SU-DHL-6 (cell line): ENCODE measurements at regions not wholly inside any gene's neighbourhood (a gene's known extent, or its start where the extent isn't known, plus 50 kb on each side); places are given as distances from the start of the nearest gene placed in this dataset.
"Not testable (repeated sequence)": the region's sequence is repeated elsewhere in the genome, so short reads cannot be mapped to it uniquely, and the experiment has no call there.

Experiments used
- H2AFZ ChIP-seq: fragments of 200-600 bp; sonication (generic); 2 replicates; pipeline ENCODE4 v1.6.1; 2014; ENCODE audit warnings: low read depth, mild to moderate bottlenecking, moderate library complexity, mixed read lengths, antibody characterized with exemption, low read length; ENCODE audit not compliant: severe bottlenecking
- H3F3A ChIP-seq: fragments of 200-600 bp; shearing (Covaris generic); 2 replicates; pipeline ENCODE4 v1.6.0; 2016; ENCODE audit warnings: antibody characterized with exemption, mild to moderate bottlenecking; ENCODE audit not compliant: insufficient read depth
- H3K27ac ChIP-seq: fragments of 200-600 bp; sonication (generic); 2 replicates; pipeline ENCODE4 v1.5.1; 2016; ENCODE audit warnings: low read depth, mild to moderate bottlenecking, low read length, moderate library complexity, mixed read lengths
- H3K27me3 ChIP-seq: fragments of 200-600 bp; sonication (generic), shearing (Covaris generic); 2 replicates; pipeline ENCODE4 v1.6.0; 2014; ENCODE audit warnings: mild to moderate bottlenecking, low read length
- H3K36me3 ChIP-seq: fragments of 200-600 bp; sonication (generic); 2 replicates; pipeline ENCODE4 v1.6.1; 2014; ENCODE audit warnings: mild to moderate bottlenecking, low read length, mixed read lengths
- H3K4me2 ChIP-seq: fragments of 300-600, 200-600 bp; shearing (Covaris generic), sonication (generic); 2 replicates; pipeline ENCODE4 v1.6.0; 2014; ENCODE audit warnings: low read length, low read depth, mild to moderate bottlenecking; ENCODE audit not compliant: poor library complexity, severe bottlenecking
- H3K4me3 ChIP-seq: fragments of 200-600 bp; sonication (generic); 2 replicates; pipeline ENCODE4 v1.5.1; 2014; ENCODE audit warnings: antibody characterized with exemption, low read length, mild to moderate bottlenecking, mixed read lengths; ENCODE audit not compliant: insufficient read depth, poor library complexity, severe bottlenecking
- H3K79me2 ChIP-seq: fragments of 200-600 bp; sonication (generic); 2 replicates; pipeline ENCODE4 v1.6.1; 2014; ENCODE audit warnings: mild to moderate bottlenecking, low read length, moderate library complexity; ENCODE audit not compliant: insufficient read depth
- H3K9ac ChIP-seq: fragments of 200-600 bp; sonication (generic); 2 replicates; pipeline ENCODE4 v1.7.0; 2014; ENCODE audit warnings: mild to moderate bottlenecking, low read length
- H3K9me2 ChIP-seq: fragments of 200-600 bp; sonication (generic); replicated peaks from 2 replicates; pipeline ENCODE4 v1.6.1; 2014; ENCODE audit warnings: low read length; ENCODE audit not compliant: insufficient read depth
- H3K9me3 ChIP-seq: fragments of 200-600 bp; sonication (generic); 2 replicates; pipeline ENCODE4 v1.6.1; 2014; ENCODE audit warnings: low read length, mixed read lengths; ENCODE audit not compliant: insufficient read depth
- H4K20me1 ChIP-seq: fragments of 200-600 bp; sonication (generic); 2 replicates; pipeline ENCODE4 v1.6.1; 2014; ENCODE audit warnings: low read depth, mild to moderate bottlenecking, antibody characterized with exemption, low read length, moderate library complexity, mixed read lengths
- EZH2phosphoT487 ChIP-seq: fragments of 200-600 bp; sonication (generic), shearing (Covaris generic); conservative IDR thresholded peaks from 2 replicates; pipeline ENCODE4 v1.6.1; 2018; ENCODE audit warnings: mild to moderate bottlenecking, antibody characterized with exemption, low read length, moderate library complexity, mixed read lengths
- TF ChIP-seq, protein P1 (sequence below): fragments of 200-600 bp; sonication (generic); IDR thresholded peaks from one replicate; pipeline ENCODE4 v1.5.1; 2017; ENCODE audit warnings: antibody characterized with exemption, mild to moderate bottlenecking, low read length, moderate library complexity; ENCODE audit not compliant: insufficient read depth, poor library complexity, severe bottlenecking

DNA sequence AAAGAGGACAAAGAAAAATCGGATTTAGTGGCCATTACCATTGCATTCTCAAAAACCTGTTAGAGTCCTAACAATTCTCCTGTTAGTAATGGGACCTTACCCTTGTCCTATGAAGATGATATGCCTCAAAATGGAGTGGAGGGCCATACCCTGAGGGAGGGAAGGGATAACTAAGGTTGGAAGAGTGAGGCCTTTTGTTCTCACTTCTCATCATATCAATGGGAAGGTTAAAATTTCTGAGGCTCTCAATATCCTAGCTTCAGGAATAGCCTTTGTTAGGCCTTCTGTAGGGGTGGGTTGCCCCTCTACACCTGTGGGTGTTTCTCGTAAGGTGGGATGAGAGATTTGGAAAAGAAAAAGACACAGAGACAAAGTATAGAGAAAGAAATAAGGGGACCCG, 109.4 kb upstream of the SGIP1 start:
- H3F3A ChIP-seq, H3K9me3 ChIP-seq, H3K9me2 ChIP-seq, H3K27ac ChIP-seq, H3K79me2 ChIP-seq, H3K4me2 ChIP-seq, H2AFZ ChIP-seq, H3K36me3 ChIP-seq, H3K4me3 ChIP-seq, H4K20me1 ChIP-seq, H3K9ac ChIP-seq, H3K27me3 ChIP-seq: not testable (repeated sequence)

DNA sequence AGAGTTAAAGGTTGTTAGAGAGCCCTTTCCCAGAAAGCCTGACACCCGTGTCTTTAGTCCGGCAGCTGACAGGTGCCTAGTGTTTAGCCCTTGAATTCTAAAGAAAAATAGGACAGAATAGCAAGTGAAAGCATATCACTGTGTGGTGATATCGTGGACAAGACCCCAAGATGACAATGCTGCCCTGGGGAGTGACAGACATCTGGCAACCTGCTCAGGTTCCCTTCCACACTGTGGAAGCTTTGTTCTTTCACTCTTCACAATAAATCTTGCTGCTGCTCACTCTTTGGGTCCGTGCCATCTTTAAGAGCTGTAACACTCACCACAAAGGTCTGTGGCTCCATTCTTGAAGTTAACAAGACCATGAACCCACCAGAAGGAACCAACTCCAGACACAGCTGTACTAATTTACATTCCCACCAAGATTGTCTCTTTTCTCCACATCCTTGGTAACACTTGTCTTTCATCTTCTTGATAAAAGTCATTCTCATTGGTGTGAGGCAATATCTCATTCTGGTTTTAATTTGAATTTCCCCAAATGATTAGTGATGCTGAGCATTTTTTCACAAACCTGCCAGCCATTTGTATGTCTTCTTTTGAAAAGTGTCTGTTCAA, 107.6 kb upstream of the SGIP1 start:
- no peaks in the 10 kb centered on the region for H4K20me1 ChIP-seq
- H3K9me3 ChIP-seq: no peaks in the 10 kb centered on the region
- H3K9ac ChIP-seq: no peak overlapping the region
- no peaks in the 10 kb centered on the region for H3K27me3 ChIP-seq
- H3K79me2 ChIP-seq: no peaks in the 10 kb centered on the region
- no peak overlapping the region for H3K4me2 ChIP-seq
- H3K9me2 ChIP-seq: no peaks in the 10 kb centered on the region
- no peak overlapping the region for H3K27ac ChIP-seq
- H3K36me3 ChIP-seq: 0 out of 2 replicates have a peak, but pooled peaks cover 2% of the 10 kb centered on the region
- H2AFZ ChIP-seq: no peak overlapping the region
- TF ChIP-seq, protein P1, sequence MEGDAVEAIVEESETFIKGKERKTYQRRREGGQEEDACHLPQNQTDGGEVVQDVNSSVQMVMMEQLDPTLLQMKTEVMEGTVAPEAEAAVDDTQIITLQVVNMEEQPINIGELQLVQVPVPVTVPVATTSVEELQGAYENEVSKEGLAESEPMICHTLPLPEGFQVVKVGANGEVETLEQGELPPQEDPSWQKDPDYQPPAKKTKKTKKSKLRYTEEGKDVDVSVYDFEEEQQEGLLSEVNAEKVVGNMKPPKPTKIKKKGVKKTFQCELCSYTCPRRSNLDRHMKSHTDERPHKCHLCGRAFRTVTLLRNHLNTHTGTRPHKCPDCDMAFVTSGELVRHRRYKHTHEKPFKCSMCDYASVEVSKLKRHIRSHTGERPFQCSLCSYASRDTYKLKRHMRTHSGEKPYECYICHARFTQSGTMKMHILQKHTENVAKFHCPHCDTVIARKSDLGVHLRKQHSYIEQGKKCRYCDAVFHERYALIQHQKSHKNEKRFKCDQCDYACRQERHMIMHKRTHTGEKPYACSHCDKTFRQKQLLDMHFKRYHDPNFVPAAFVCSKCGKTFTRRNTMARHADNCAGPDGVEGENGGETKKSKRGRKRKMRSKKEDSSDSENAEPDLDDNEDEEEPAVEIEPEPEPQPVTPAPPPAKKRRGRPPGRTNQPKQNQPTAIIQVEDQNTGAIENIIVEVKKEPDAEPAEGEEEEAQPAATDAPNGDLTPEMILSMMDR: no peak
- no peak for TF ChIP-seq EZH2phosphoT487
- no peaks in the 10 kb centered on the region for H3F3A ChIP-seq
- no peak overlapping the region for H3K4me3 ChIP-seq

DNA sequence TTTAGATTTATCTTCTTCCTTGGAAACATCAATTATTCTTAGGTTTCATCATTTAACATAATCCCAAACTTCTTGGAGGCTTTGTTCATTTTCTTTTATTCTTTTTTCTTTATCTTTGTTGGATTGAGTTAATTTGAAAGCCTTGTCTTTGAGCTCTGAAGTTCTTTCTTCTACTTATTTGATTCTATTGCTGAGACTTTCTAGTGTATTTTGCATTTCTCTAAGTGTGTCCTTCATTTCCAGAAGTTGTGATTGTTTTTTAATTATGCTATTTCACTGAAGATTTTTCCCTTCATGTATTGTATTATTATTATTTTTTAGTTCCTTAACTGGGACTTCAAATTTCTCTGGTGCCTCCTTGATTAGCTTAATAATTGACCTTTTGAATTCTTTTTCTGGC, 103.1 kb upstream of the SGIP1 start:
- H4K20me1 ChIP-seq, H3K9me3 ChIP-seq, H3K9me2 ChIP-seq: not testable (repeated sequence)

DNA sequence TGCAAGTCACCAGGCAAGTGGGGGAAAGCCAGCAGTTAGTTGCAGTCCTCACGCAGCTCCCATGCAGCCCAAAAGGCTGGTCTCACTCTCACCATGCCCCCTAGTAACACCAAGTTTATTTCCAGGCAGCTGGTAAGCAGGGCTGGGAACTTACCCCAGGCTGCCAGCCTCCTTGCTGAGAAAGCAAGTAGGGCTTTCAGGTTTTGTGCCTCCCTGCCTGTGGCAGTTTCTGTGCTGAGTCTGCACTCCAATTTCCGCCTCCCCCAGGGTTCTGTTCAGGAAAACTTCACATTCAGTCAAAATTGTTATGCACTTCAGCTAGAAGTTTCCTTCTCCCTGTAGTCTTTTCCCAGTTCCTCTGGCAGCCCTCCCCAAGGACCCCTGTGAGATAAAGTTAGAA, 102.0 kb upstream of the SGIP1 start:
- no peaks in the 10 kb centered on the region for H3F3A ChIP-seq
- H3K79me2 ChIP-seq: no peaks in the 10 kb centered on the region
- no peaks in the 10 kb centered on the region for H3K9me3 ChIP-seq
- H3K27me3 ChIP-seq: no peaks in the 10 kb centered on the region
- no peak overlapping the region for H3K4me2 ChIP-seq
- no peak overlapping the region for H2AFZ ChIP-seq
- no peak overlapping the region for H3K4me3 ChIP-seq
- no peaks in the 10 kb centered on the region for H4K20me1 ChIP-seq
- no peak overlapping the region for H3K9ac ChIP-seq
- H3K36me3 ChIP-seq: 0 out of 2 replicates have a peak, but pooled peaks cover 2% of the 10 kb centered on the region
- no peak for TF ChIP-seq EZH2phosphoT487
- TF ChIP-seq, protein P1: no peak
- no peaks in the 10 kb centered on the region for H3K9me2 ChIP-seq
- H3K27ac ChIP-seq: no peak overlapping the region

More for the DNA sequence above, 103.1 kb upstream of the SGIP1 start:
- not testable (repeated sequence) for H3K4me2 ChIP-seq, H3K79me2 ChIP-seq, H2AFZ ChIP-seq, H3K27me3 ChIP-seq, H3K9ac ChIP-seq, H3K27ac ChIP-seq, H3K36me3 ChIP-seq, H3K4me3 ChIP-seq, H3F3A ChIP-seq
